ENCODE measurements at regions not wholly inside any gene's neighbourhood (a gene's known extent, or its start where the extent isn't known, plus 50 kb on each side); places are given as distances from the start of the nearest gene placed in this dataset.

DNA sequence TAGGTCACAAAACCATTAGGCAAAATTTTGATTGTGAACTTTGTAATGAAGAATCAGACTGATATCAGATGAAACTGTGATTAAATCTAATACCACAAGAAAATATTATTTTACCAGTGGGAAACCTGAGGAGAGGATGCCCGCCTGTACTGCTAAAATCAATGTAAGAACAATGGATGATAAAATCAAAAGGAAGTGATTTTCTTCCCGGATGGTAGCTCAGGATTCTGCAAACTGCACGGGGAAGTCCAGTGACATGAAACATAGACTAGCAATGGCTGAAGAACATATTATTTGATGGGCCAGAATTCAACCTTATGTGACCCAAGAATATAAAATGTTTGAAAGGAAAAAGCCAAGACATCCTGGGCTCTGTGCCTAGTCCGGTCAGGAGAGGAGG is 974.9 kb downstream of the PCDH18 start:
- TF ChIP-seq JUN (IDR thresholded peaks at IDR 0.05) (no peak), CHD4 (IDR thresholded peaks at IDR 0.05; ENCODE audit: borderline replicate concordance) (no peak), ESRRA (IDR thresholded peaks at IDR 0.05; ENCODE audit: borderline replicate concordance, low read length) (no peak), MAFK (IDR thresholded peaks at IDR 0.05; ENCODE audit: partially characterized antibody) (no peak), RARB (CRISPR knock-in tag; IDR thresholded peaks at IDR 0.05) (no peak), BHLHE40 (IDR thresholded peaks at IDR 0.05; ENCODE audit: low read depth, low read length) (no peak), PHF8 (IDR thresholded peaks at IDR 0.05; ENCODE audit: borderline replicate concordance, low read depth) (no peak), HOXB5 (CRISPR knock-in tag; IDR thresholded peaks at IDR 0.05) (no peak), KDM1A (IDR thresholded peaks at IDR 0.05; ENCODE audit: low read depth) (no peak), SREBF2 (IDR thresholded peaks at IDR 0.05) (no peak), POLR2A (IDR thresholded peaks at IDR 0.05; ENCODE audit: low read length) (no peak), GATA3 (IDR thresholded peaks at IDR 0.05; ENCODE audit: borderline replicate concordance) (no peak), FOXS1 (CRISPR knock-in tag; IDR thresholded peaks at IDR 0.05) (no peak), EHMT2 (IDR thresholded peaks at IDR 0.05; ENCODE audit: low read depth) (no peak)
- TF ChIP-seq, protein P1, sequence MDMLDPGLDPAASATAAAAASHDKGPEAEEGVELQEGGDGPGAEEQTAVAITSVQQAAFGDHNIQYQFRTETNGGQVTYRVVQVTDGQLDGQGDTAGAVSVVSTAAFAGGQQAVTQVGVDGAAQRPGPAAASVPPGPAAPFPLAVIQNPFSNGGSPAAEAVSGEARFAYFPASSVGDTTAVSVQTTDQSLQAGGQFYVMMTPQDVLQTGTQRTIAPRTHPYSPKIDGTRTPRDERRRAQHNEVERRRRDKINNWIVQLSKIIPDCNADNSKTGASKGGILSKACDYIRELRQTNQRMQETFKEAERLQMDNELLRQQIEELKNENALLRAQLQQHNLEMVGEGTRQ (IDR thresholded peaks at IDR 0.05), result no peak
- TF ChIP-seq, protein P2, sequence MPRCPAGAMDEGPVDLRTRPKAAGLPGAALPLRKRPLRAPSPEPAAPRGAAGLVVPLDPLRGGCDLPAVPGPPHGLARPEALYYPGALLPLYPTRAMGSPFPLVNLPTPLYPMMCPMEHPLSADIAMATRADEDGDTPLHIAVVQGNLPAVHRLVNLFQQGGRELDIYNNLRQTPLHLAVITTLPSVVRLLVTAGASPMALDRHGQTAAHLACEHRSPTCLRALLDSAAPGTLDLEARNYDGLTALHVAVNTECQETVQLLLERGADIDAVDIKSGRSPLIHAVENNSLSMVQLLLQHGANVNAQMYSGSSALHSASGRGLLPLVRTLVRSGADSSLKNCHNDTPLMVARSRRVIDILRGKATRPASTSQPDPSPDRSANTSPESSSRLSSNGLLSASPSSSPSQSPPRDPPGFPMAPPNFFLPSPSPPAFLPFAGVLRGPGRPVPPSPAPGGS (IDR thresholded peaks at IDR 0.05), result no peak
- TF ChIP-seq, protein P3, sequence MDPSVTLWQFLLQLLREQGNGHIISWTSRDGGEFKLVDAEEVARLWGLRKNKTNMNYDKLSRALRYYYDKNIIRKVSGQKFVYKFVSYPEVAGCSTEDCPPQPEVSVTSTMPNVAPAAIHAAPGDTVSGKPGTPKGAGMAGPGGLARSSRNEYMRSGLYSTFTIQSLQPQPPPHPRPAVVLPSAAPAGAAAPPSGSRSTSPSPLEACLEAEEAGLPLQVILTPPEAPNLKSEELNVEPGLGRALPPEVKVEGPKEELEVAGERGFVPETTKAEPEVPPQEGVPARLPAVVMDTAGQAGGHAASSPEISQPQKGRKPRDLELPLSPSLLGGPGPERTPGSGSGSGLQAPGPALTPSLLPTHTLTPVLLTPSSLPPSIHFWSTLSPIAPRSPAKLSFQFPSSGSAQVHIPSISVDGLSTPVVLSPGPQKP (IDR thresholded peaks at IDR 0.05; ENCODE audit: low read depth, low read length), result no peak
- CTCF ChIA-PET, result interaction anchor here (0.5 kb wide), 1 partner anchor 11 kb away, joined by 4 read pairs; no protein-coding TSS in a partner anchor

DNA sequence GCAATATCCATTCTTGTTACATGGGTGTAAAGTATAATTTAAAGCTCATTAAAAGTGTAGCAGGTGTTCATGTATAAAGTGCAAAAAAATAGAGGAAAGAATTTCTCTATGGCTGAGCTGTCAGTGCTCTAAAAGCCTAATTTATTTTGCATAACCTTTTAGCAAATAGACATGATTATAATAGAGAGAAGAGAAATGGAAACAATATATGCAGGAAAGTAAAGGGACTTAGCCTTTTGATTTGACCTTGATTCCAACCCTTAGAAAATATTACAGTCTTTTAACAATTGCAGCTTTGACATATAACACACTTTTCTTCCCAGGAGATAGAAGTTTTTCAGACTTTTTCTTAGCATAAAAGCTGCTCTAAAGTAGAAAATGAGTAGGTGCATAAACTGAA is 978.3 kb downstream of the PCDH18 start:
- no peaks in the 10 kb centered on the region for H3K9me3 ChIP-seq
- no peaks in the 10 kb centered on the region for H3K4me1 ChIP-seq
- ChIA-PET CTCF (no interaction called here), POLR2A (no interaction called here)
- no peak overlapping the region for H3K4me2 ChIP-seq
- TF ChIP-seq KDM1A (IDR thresholded peaks at IDR 0.05; ENCODE audit: low read depth) (no peak), ZFP36 (IDR thresholded peaks at IDR 0.05; ENCODE audit: borderline replicate concordance, partially characterized antibody) (no peak), EHMT2 (IDR thresholded peaks at IDR 0.05; ENCODE audit: low read depth) (no peak), EP300 (IDR thresholded peaks at IDR 0.05) (no peak)
- TF ChIP-seq, protein P4, sequence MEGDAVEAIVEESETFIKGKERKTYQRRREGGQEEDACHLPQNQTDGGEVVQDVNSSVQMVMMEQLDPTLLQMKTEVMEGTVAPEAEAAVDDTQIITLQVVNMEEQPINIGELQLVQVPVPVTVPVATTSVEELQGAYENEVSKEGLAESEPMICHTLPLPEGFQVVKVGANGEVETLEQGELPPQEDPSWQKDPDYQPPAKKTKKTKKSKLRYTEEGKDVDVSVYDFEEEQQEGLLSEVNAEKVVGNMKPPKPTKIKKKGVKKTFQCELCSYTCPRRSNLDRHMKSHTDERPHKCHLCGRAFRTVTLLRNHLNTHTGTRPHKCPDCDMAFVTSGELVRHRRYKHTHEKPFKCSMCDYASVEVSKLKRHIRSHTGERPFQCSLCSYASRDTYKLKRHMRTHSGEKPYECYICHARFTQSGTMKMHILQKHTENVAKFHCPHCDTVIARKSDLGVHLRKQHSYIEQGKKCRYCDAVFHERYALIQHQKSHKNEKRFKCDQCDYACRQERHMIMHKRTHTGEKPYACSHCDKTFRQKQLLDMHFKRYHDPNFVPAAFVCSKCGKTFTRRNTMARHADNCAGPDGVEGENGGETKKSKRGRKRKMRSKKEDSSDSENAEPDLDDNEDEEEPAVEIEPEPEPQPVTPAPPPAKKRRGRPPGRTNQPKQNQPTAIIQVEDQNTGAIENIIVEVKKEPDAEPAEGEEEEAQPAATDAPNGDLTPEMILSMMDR (IDR thresholded peaks at IDR 0.05), result no peak
- no peak for FAIRE-seq
- H3K27ac ChIP-seq, result no peak overlapping the region
- DNase-seq (ENCODE audit: low read depth in 1 of 2, low spot score in 1 of 2), result no peak
- no peak overlapping the region for H3K4me3 ChIP-seq
- ATAC-seq, result no peak

More for the DNA sequence above, 974.9 kb downstream of the PCDH18 start:
- Histone ChIP-seq H3K9me3 (no peaks in the 10 kb centered on the region), H3K27ac (no peak overlapping the region), H3K4me1 (no peaks in the 10 kb centered on the region), H3K4me2 (no peak overlapping the region), H3K4me3 (no peak overlapping the region)
- POLR2A ChIA-PET, result no interaction called here
- WGBS (ENCODE audit: missing lambda C conversion rate), result 33% methylated on average over 4 of the region's 4 CpGs
- DNase-seq (ENCODE audit: low read depth in 1 of 2, low spot score in 1 of 2) (no peak), FAIRE-seq (no peak), ATAC-seq (no peak)

DNA sequence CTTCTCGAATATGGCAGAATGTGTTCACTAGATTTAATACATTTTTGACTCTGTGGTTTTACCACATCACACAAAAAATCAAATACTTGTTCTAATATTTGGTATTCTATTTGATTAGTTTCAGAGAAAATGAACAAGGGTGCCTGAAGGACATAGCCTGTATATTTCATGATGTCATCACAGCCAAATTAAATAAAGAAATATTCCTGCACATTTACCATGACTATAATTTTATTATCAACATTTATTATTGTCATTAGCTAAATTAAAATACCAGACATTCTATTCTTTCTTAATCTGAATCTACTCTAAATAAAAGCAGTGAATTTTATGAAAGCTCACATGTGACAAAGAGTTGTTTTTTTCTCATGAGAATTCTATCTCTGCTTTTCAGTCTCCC is 980.5 kb downstream of the PCDH18 start:
- ATAC-seq, result no peak
- POLR2A ChIA-PET, result no interaction called here
- H3K9me3 ChIP-seq, result no peaks in the 10 kb centered on the region
- H3K4me3 ChIP-seq, result no peak overlapping the region
- no peak overlapping the region for H3K4me2 ChIP-seq
- FAIRE-seq, result no peak
- H3K4me1 ChIP-seq, result no peaks in the 10 kb centered on the region
- H3K27ac ChIP-seq, result no peak overlapping the region
- CTCF ChIA-PET, result no interaction called here
- WGBS (ENCODE audit: missing lambda C conversion rate), result 13% methylated on average over 1 of the region's 1 CpG
- DNase-seq (ENCODE audit: low read depth in 1 of 2, low spot score in 1 of 2), result no peak
- TF ChIP-seq RFX5 (IDR thresholded peaks at IDR 0.05) (no peak), MYC (IDR thresholded peaks at IDR 0.05; ENCODE audit: borderline replicate concordance, low read length) (no peak), ZSCAN20 (CRISPR knock-in tag; IDR thresholded peaks at IDR 0.05) (no peak), JUN (IDR thresholded peaks at IDR 0.05) (no peak), TP53 (CRISPR knock-in tag; IDR thresholded peaks at IDR 0.05) (no peak), TFCP2L1 (CRISPR knock-in tag; IDR thresholded peaks at IDR 0.05) (no peak), HOXA7 (CRISPR knock-in tag; IDR thresholded peaks at IDR 0.05) (no peak)
- TF ChIP-seq, protein P2 (IDR thresholded peaks at IDR 0.05), result no peak
- TF ChIP-seq, protein P1 (IDR thresholded peaks at IDR 0.05), result no peak
- TF ChIP-seq, protein P4 (IDR thresholded peaks at IDR 0.05), result no peak

Measured in A549 (cell line).